Mesenchymal stem cell (in vitro differentiated cells and primary cell): ENCODE measurements at regions not wholly inside any gene's neighbourhood (a gene's known extent, or its start where the extent isn't known, plus 50 kb on each side); places are given as distances from the start of the nearest gene placed in this dataset.

Experiments
- DNase-seq: peaks from one replicate; pipeline ENCODE4 v3.0.0-alpha.2; 2013
- H2AFZ ChIP-seq: one replicate; pipeline ENCODE4 v1.6.1; 2013; ENCODE audit warnings: low read depth, mild to moderate bottlenecking, control low read depth, inconsistent platforms, low read length, moderate library complexity
- H2AK5ac ChIP-seq: 2 replicates; pipeline ENCODE4 v1.6.1; 2013; ENCODE audit warnings: low read length, moderate library complexity, mild to moderate bottlenecking, inconsistent platforms; ENCODE audit not compliant: severe bottlenecking
- H2BK120ac ChIP-seq: one replicate; pipeline ENCODE4 v1.6.1; 2013; ENCODE audit warnings: low read depth, mild to moderate bottlenecking, inconsistent platforms, low read length, moderate library complexity
- H2BK12ac ChIP-seq, 2 experiments: one replicate each; pipeline ENCODE4 v1.6.1; 2013; ENCODE audit warnings: inconsistent platforms in 2 of 2, low read length in 2 of 2, mild to moderate bottlenecking in 2 of 2, moderate library complexity in 2 of 2, control low read depth in 1 of 2
- H2BK15ac ChIP-seq: one replicate; pipeline ENCODE4 v1.6.1; 2013; ENCODE audit warnings: mild to moderate bottlenecking, low read depth, inconsistent platforms; ENCODE audit not compliant: poor library complexity, severe bottlenecking
- H2BK5ac ChIP-seq: 2 replicates; pipeline ENCODE4 v1.6.1; 2013; ENCODE audit warnings: low read depth, mild to moderate bottlenecking, low read length, control low read depth, inconsistent platforms; ENCODE audit not compliant: poor library complexity, severe bottlenecking
- H3K14ac ChIP-seq, 2 experiments: one replicate each; pipeline ENCODE4 v1.6.1; 2013; ENCODE audit warnings: inconsistent platforms in 2 of 2, low read length in 2 of 2, control low read depth in 1 of 2, mild to moderate bottlenecking in 1 of 2, moderate library complexity in 1 of 2
- H3K18ac ChIP-seq, 2 experiments: one replicate each; pipeline ENCODE4 v1.6.1; 2013; ENCODE audit warnings: inconsistent platforms in 2 of 2, low read length in 2 of 2, control low read depth in 1 of 2, low read depth in 1 of 2, mild to moderate bottlenecking in 1 of 2
- H3K23ac ChIP-seq, 2 experiments: one replicate each; pipeline ENCODE4 v1.6.1; 2013; ENCODE audit warnings: inconsistent platforms in 2 of 2, low read length in 2 of 2, mild to moderate bottlenecking in 2 of 2, moderate library complexity in 2 of 2, control low read depth in 1 of 2
- H3K27ac ChIP-seq: 2 replicates; pipeline ENCODE4 v1.5.1; 2013; ENCODE audit warnings: mild to moderate bottlenecking, moderate library complexity, low read length, control low read depth, inconsistent platforms; ENCODE audit not compliant: poor library complexity, severe bottlenecking
- H3K27me3 ChIP-seq, 2 experiments: 2 replicates each; pipeline versions ENCODE4 v1.6.1 to v1.7.0; 2013; ENCODE audit warnings: low read length in 2 of 2, mild to moderate bottlenecking in 2 of 2, moderate library complexity in 2 of 2, control low read depth in 1 of 2, inconsistent platforms in 1 of 2; ENCODE audit not compliant: control insufficient read depth in 1 of 2, insufficient read depth in 1 of 2
- H3K36me3 ChIP-seq, 2 experiments: 2 replicates each; pipeline versions ENCODE4 v1.6.1 to v1.7.0; 2013; ENCODE audit warnings: low read length in 2 of 2, control low read depth in 1 of 2, inconsistent platforms in 1 of 2, low read depth in 1 of 2, mild to moderate bottlenecking in 1 of 2; ENCODE audit not compliant: insufficient read depth in 2 of 2, control insufficient read depth in 1 of 2
- H3K4ac ChIP-seq, 2 experiments: one replicate each; pipeline ENCODE4 v1.6.1; 2013; ENCODE audit warnings: inconsistent platforms in 2 of 2, low read length in 2 of 2, mild to moderate bottlenecking in 2 of 2, moderate library complexity in 2 of 2, control low read depth in 1 of 2, low read depth in 1 of 2
- H3K4me1 ChIP-seq: 2 replicates; pipeline ENCODE4 v1.6.1; 2013; ENCODE audit warnings: low read depth, low read length, control low read depth; ENCODE audit not compliant: control insufficient read depth, insufficient read depth
- H3K4me2 ChIP-seq: 2 replicates; pipeline ENCODE4 v1.6.1; 2013; ENCODE audit warnings: low read length, mild to moderate bottlenecking, inconsistent platforms; ENCODE audit not compliant: poor library complexity, severe bottlenecking
- H3K4me3 ChIP-seq, 2 experiments: 2 replicates each; pipeline versions ENCODE4 v1.5.1 to v1.7.0; 2013; ENCODE audit warnings: low read length in 2 of 2, mild to moderate bottlenecking in 2 of 2, control low read depth in 1 of 2, low read depth in 1 of 2; ENCODE audit not compliant: insufficient read depth in 1 of 2
- H3K79me1 ChIP-seq: replicated peaks from 2 replicates; pipeline ENCODE4 v1.6.1; 2013; ENCODE audit warnings: mild to moderate bottlenecking, control low read depth, low read length, inconsistent platforms; ENCODE audit not compliant: poor library complexity, severe bottlenecking
- H3K9ac ChIP-seq: 2 replicates; pipeline ENCODE4 v1.7.0; 2013; ENCODE audit warnings: mild to moderate bottlenecking, low read length, moderate library complexity
- H3K9me3 ChIP-seq: 2 replicates; pipeline ENCODE4 v1.7.0; 2013; ENCODE audit warnings: mild to moderate bottlenecking, low read length; ENCODE audit not compliant: control insufficient read depth
- H4K8ac ChIP-seq: one replicate; pipeline ENCODE4 v1.6.1; 2013; ENCODE audit warnings: inconsistent platforms, mild to moderate bottlenecking, low read length, moderate library complexity
- H4K91ac ChIP-seq: one replicate; pipeline ENCODE4 v1.6.1; 2013; ENCODE audit warnings: mild to moderate bottlenecking, low read length, inconsistent platforms
- WGBS: methylation state at CpG from one replicate; pipeline ENCODE4 v1.1.7; 2013; ENCODE audit warnings: mixed read lengths; 5-methylcytosine and 5-hydroxymethylcytosine counted together

DNA sequence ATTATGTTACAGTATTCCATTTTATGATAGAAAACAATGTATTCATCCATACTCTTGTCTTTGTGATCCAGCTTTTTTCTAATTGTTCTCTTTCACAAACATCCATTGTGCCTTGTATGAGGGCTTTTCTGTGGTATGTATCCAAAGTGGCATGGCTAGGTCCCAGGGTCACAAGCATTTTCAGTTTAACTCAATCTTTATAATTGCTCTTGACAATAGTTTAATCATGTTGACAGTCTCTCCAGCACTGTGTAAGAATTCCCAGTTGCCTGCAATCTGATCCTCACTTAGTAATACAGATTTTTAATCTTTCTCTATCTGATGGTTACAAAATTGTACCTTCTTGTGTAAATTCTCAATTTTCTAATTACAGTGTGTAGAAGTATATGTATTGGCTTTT is 533.4 kb downstream of the NEBL start:
- DNase-seq = no peak
- H2BK12ac ChIP-seq = no peak overlapping the region
- H3K27me3 ChIP-seq = no peaks in the 10 kb centered on the region
- no peak overlapping the region for H2AFZ ChIP-seq
- no peak overlapping the region for H3K4ac ChIP-seq
- H3K36me3 ChIP-seq = no peaks in the 10 kb centered on the region
- no peak overlapping the region for H3K14ac ChIP-seq
- no peak overlapping the region for H3K9ac ChIP-seq
- no peak overlapping the region for H2BK5ac ChIP-seq
- no peaks in the 10 kb centered on the region for H3K4me1 ChIP-seq
- H3K4me2 ChIP-seq = no peak overlapping the region
- no peak overlapping the region for H2AK5ac ChIP-seq
- no peak overlapping the region for H3K23ac ChIP-seq
- no peak overlapping the region for H3K18ac ChIP-seq
- H4K8ac ChIP-seq = no peak overlapping the region
- H2BK15ac ChIP-seq = no peak overlapping the region
- H2BK120ac ChIP-seq = no peak overlapping the region
- H3K27ac ChIP-seq = no peak overlapping the region
- H3K9me3 ChIP-seq = peaks cover 8% of the 10 kb centered on the region
- no peak overlapping the region for H4K91ac ChIP-seq
- H3K4me3 ChIP-seq = no peak overlapping the region
- H3K79me1 ChIP-seq = no peaks in the 10 kb centered on the region

DNA sequence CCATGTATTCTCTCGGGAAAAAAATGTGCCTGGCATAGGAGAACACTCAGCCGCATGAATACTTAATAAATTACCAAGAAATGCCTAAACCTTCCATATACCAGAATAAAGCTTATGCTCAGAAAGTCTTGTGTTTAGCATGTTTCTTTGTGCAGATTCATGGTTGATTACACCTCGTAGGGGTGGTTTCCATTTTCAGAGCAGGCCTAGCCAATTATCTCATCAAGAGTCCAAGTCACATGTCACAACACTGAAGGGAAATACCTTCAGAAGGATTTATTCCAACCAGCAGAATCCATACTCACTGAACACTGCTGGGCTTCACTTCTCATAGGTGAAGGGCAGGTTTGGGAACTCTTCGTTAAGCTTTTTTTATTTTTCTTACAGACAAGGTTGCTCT is 539.7 kb downstream of the PLXDC2 start:
- no peak overlapping the region for H2AFZ ChIP-seq
- no peak overlapping the region for H3K4me3 ChIP-seq
- H2AK5ac ChIP-seq = no peak overlapping the region
- peaks cover 13% of the 10 kb centered on the region for H3K9me3 ChIP-seq
- no peak overlapping the region for H2BK12ac ChIP-seq
- no peak overlapping the region for H4K91ac ChIP-seq
- no peak overlapping the region for H2BK15ac ChIP-seq
- no peak overlapping the region for H3K4ac ChIP-seq
- no peak for DNase-seq
- no peak overlapping the region for H3K9ac ChIP-seq
- H2BK5ac ChIP-seq = no peak overlapping the region
- no peak overlapping the region for H3K27ac ChIP-seq
- no peak overlapping the region for H3K14ac ChIP-seq
- no peaks in the 10 kb centered on the region for H3K27me3 ChIP-seq
- no peak overlapping the region for H4K8ac ChIP-seq
- no peak overlapping the region for H3K4me2 ChIP-seq
- WGBS = 73% methylated on average over 1 of the region's 4 CpGs
- H3K18ac ChIP-seq = no peak overlapping the region
- no peak overlapping the region for H2BK120ac ChIP-seq
- H3K23ac ChIP-seq = no peak overlapping the region
- no peaks in the 10 kb centered on the region for H3K36me3 ChIP-seq
- H3K79me1 ChIP-seq = no peaks in the 10 kb centered on the region
- no peaks in the 10 kb centered on the region for H3K4me1 ChIP-seq

DNA sequence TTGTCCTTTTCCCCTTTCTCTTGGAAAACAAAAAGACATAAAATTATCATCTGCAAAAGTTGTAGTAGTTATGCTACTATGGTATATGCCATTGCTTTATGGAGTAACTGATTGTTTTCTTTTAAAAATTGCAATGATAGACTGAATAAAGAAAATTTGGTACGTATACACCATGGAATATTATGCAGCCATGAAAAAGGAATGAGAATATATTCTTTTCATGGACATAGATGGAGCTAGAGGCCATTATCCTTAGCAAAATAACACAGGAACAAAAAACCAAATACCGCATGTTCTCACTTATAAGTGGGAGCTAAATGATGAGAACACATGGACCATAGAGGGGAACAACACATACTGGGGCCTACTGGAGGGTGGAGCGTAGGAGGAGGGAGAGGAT is 538.8 kb downstream of the PLXDC2 start:
- Histone ChIP-seq H3K18ac (no peak overlapping the region), H3K36me3 (no peaks in the 10 kb centered on the region), H2BK12ac (no peak overlapping the region), H4K91ac (no peak overlapping the region), H2BK15ac (no peak overlapping the region), H3K9me3 (peaks cover 12% of the 10 kb centered on the region), H3K14ac (no peak overlapping the region), H3K9ac (no peak overlapping the region), H4K8ac (no peak overlapping the region), H3K79me1 (no peaks in the 10 kb centered on the region), H3K4me3 (no peak overlapping the region), H2AFZ (no peak overlapping the region), H3K27ac (no peak overlapping the region), H3K4me2 (no peak overlapping the region), H2BK120ac (no peak overlapping the region), H3K27me3 (no peaks in the 10 kb centered on the region), H3K4me1 (no peaks in the 10 kb centered on the region), H2AK5ac (no peak overlapping the region), H3K23ac (no peak overlapping the region), H2BK5ac (no peak overlapping the region), H3K4ac (no peak overlapping the region)
- DNase-seq = no peak
- 100% methylated on average over 1 of the region's 3 CpGs for WGBS

DNA sequence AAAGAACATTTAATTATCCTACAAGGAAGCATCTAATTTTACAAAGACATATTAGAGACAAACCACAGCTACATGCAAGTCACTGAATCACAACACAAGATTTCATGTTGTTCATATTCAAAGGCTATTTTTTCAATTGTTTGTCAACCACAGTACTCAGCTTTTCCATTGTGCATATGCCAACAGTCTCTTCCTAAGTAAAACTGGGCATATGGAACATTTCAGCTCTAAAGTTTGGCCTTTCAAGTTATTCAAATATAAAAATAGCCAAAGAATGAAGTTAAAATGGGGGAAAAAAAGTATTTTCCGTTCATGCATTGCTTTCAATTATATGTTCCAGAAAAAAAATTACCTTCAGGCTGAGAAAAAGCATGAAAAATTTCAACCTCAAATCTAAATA is 537.9 kb downstream of the PLXDC2 start:
- H3K36me3 ChIP-seq = no peaks in the 10 kb centered on the region
- no peak overlapping the region for H3K27ac ChIP-seq
- DNase-seq = no peak
- H3K14ac ChIP-seq = no peak overlapping the region
- H2AK5ac ChIP-seq = no peak overlapping the region
- peaks cover 12% of the 10 kb centered on the region for H3K9me3 ChIP-seq
- H2AFZ ChIP-seq = no peak overlapping the region
- no peaks in the 10 kb centered on the region for H3K4me1 ChIP-seq
- H3K4ac ChIP-seq = no peak overlapping the region
- H2BK12ac ChIP-seq = no peak overlapping the region
- no peak overlapping the region for H2BK120ac ChIP-seq
- WGBS = no CpG with 5 or more reads among the region's 1 CpG
- H3K23ac ChIP-seq = no peak overlapping the region
- H2BK15ac ChIP-seq = no peak overlapping the region
- no peak overlapping the region for H3K4me3 ChIP-seq
- no peaks in the 10 kb centered on the region for H3K79me1 ChIP-seq
- no peak overlapping the region for H3K4me2 ChIP-seq
- no peak overlapping the region for H4K91ac ChIP-seq
- no peak overlapping the region for H3K9ac ChIP-seq
- H2BK5ac ChIP-seq = no peak overlapping the region
- no peak overlapping the region for H4K8ac ChIP-seq
- H3K27me3 ChIP-seq = no peaks in the 10 kb centered on the region
- H3K18ac ChIP-seq = no peak overlapping the region
